ENCODE measurements at regions not wholly inside any gene's neighbourhood (a gene's known extent, or its start where the extent isn't known, plus 50 kb on each side); places are given as distances from the start of the nearest gene placed in this dataset.

- Histone ChIP-seq H3K36me3 (ENCODE audit: low read length) (no peaks in the 10 kb centered on the region), H3K27me3 (ENCODE audit: low read length) (no peaks in the 10 kb centered on the region), H3K9ac (ENCODE audit: low read length) (no peak overlapping the region), H3K4me3 (ENCODE audit: insufficient read depth, low read length, poor library complexity, severe bottlenecking) (no peak overlapping the region), H4K20me1 (ENCODE audit: low read depth, low read length) (no peaks in the 10 kb centered on the region), H3K9me2 (replicated peaks; ENCODE audit: insufficient read depth, low read length) (no peaks in the 10 kb centered on the region), H3K79me2 (ENCODE audit: insufficient read depth, low read length) (no peaks in the 10 kb centered on the region), H3K27ac (ENCODE audit: low read depth, low read length) (no peak overlapping the region), H2AFZ (ENCODE audit: low read depth, low read length, severe bottlenecking) (no peak overlapping the region), H3F3A (ENCODE audit: insufficient read depth) (no peaks in the 10 kb centered on the region), H3K9me3 (ENCODE audit: insufficient read depth, low read length) (no peaks in the 10 kb centered on the region), H3K4me2 (ENCODE audit: low read depth, low read length, poor library complexity, severe bottlenecking) (no peak overlapping the region)
- no peak for TF ChIP-seq CTCF (IDR thresholded peaks at IDR 0.05; ENCODE audit: insufficient read depth, low read length, poor library complexity, severe bottlenecking)
- TF ChIP-seq EZH2phosphoT487 (conservative IDR thresholded peaks at IDR 0.05; ENCODE audit: low read length) = no peak
Observed at GRCh38 chr5:71957292-71957898, 149.9 kb upstream of the MAP1B start.

- Histone ChIP-seq H3K36me3 (ENCODE audit: low read length) (no peaks in the 10 kb centered on the region), H3K27ac (ENCODE audit: low read depth, low read length) (no peak overlapping the region), H3K9me2 (replicated peaks; ENCODE audit: insufficient read depth, low read length) (no peaks in the 10 kb centered on the region), H4K20me1 (ENCODE audit: low read depth, low read length) (no peaks in the 10 kb centered on the region), H3K79me2 (ENCODE audit: insufficient read depth, low read length) (no peaks in the 10 kb centered on the region), H3F3A (ENCODE audit: insufficient read depth) (no peaks in the 10 kb centered on the region), H3K4me2 (ENCODE audit: low read depth, low read length, poor library complexity, severe bottlenecking) (no peak overlapping the region), H2AFZ (ENCODE audit: low read depth, low read length, severe bottlenecking) (no peak overlapping the region), H3K9ac (ENCODE audit: low read length) (no peak overlapping the region), H3K9me3 (ENCODE audit: insufficient read depth, low read length) (no peaks in the 10 kb centered on the region), H3K4me3 (ENCODE audit: insufficient read depth, low read length, poor library complexity, severe bottlenecking) (no peak overlapping the region), H3K27me3 (ENCODE audit: low read length) (no peaks in the 10 kb centered on the region)
- TF ChIP-seq EZH2phosphoT487 (conservative IDR thresholded peaks at IDR 0.05; ENCODE audit: low read length) = no peak
- TF ChIP-seq CTCF (IDR thresholded peaks at IDR 0.05; ENCODE audit: insufficient read depth, low read length, poor library complexity, severe bottlenecking) = no peak
Observed at GRCh38 chr5:71960195-71960594, 147.1 kb upstream of the MAP1B start.

- no peak overlapping the region for H2AFZ ChIP-seq (ENCODE audit: low read depth, low read length, severe bottlenecking)
Observed at GRCh38 chr5:71961786-71962185, 145.5 kb upstream of the MAP1B start.

More at GRCh38 chr5:71961786-71962185, 145.5 kb upstream of the MAP1B start:
- Histone ChIP-seq H3K36me3 (ENCODE audit: low read length) (no peaks in the 10 kb centered on the region), H3K27ac (ENCODE audit: low read depth, low read length) (no peak overlapping the region), H3K27me3 (ENCODE audit: low read length) (no peaks in the 10 kb centered on the region), H3F3A (ENCODE audit: insufficient read depth) (no peaks in the 10 kb centered on the region), H3K4me3 (ENCODE audit: insufficient read depth, low read length, poor library complexity, severe bottlenecking) (no peak overlapping the region), H3K9me3 (ENCODE audit: insufficient read depth, low read length) (no peaks in the 10 kb centered on the region), H4K20me1 (ENCODE audit: low read depth, low read length) (no peaks in the 10 kb centered on the region), H3K79me2 (ENCODE audit: insufficient read depth, low read length) (no peaks in the 10 kb centered on the region), H3K9ac (ENCODE audit: low read length) (no peak overlapping the region), H3K9me2 (replicated peaks; ENCODE audit: insufficient read depth, low read length) (no peaks in the 10 kb centered on the region), H3K4me2 (ENCODE audit: low read depth, low read length, poor library complexity, severe bottlenecking) (no peak overlapping the region)
- TF ChIP-seq EZH2phosphoT487 (conservative IDR thresholded peaks at IDR 0.05; ENCODE audit: low read length) (no peak), CTCF (IDR thresholded peaks at IDR 0.05; ENCODE audit: insufficient read depth, low read length, poor library complexity, severe bottlenecking) (no peak)

All from SU-DHL-6 (cell line).